ENCODE measurements at regions not wholly inside any gene's neighbourhood (a gene's known extent, or its start where the extent isn't known, plus 50 kb on each side); places are given as distances from the start of the nearest gene placed in this dataset.
"Not testable (repeated sequence)": the region's sequence is repeated elsewhere in the genome, so short reads cannot be mapped to it uniquely, and the experiment has no call there.

GRCh38 chr3:71968544-71968943 lies 183.6 kb upstream of the PROK2 start:
- DNase-seq, result no peak

GRCh38 chr3:71966185-71966584 lies 181.2 kb upstream of the PROK2 start:
- no peak for DNase-seq

- DNase-seq, result no peak
Measured at GRCh38 chr3:71964170-71964569, 179.2 kb upstream of the PROK2 start.

GRCh38 chr3:71962561-71963240 lies 177.8 kb upstream of the PROK2 start:
- DNase-seq, result peak; percentile 52

- no peak for DNase-seq
Measured at GRCh38 chr3:71961891-71962290, 176.9 kb upstream of the PROK2 start.

GRCh38 chr3:71961378-71961777 lies 176.4 kb upstream of the PROK2 start:
- DNase-seq, result no peak

- DNase-seq, result no peak
Measured at GRCh38 chr3:71958533-71958932, 173.6 kb upstream of the PROK2 start.

- DNase-seq, result no peak
Measured at GRCh38 chr3:71956716-71957115, 171.8 kb upstream of the PROK2 start.

GRCh38 chr3:71956069-71956340 lies 171.1 kb upstream of the PROK2 start:
- DNase-seq, result peak; percentile 54

GRCh38 chr3:71955240-71956068 lies 170.5 kb upstream of the PROK2 start:
- DNase-seq, result peak; percentile 94

- DNase-seq, result no peak
Measured at GRCh38 chr3:71951842-71952241, 166.9 kb upstream of the PROK2 start.

- DNase-seq, result no peak
Measured at GRCh38 chr3:71951361-71951760, 166.4 kb upstream of the PROK2 start.

- peak; percentile 77 for DNase-seq
Measured at GRCh38 chr3:71949442-71949841, 164.5 kb upstream of the PROK2 start.

GRCh38 chr3:71944482-71945065 lies 159.6 kb upstream of the PROK2 start:
- no peak for DNase-seq

- no peak for DNase-seq
Measured at GRCh38 chr3:71942432-71943187, 157.7 kb upstream of the PROK2 start.

GRCh38 chr3:71940486-71940885 lies 155.5 kb upstream of the PROK2 start:
- no peak for DNase-seq

GRCh38 chr3:71938081-71938480 lies 153.1 kb upstream of the PROK2 start:
- DNase-seq, result not testable (repeated sequence)

GRCh38 chr3:71936681-71937080 lies 151.7 kb upstream of the PROK2 start:
- DNase-seq, result no peak

GRCh38 chr3:71934520-71935270 lies 149.7 kb upstream of the PROK2 start:
- no peak for DNase-seq

- no peak for DNase-seq
Measured at GRCh38 chr3:71931922-71932321, 147.0 kb upstream of the PROK2 start.

- DNase-seq, result peak; percentile 53
Measured at GRCh38 chr3:71930056-71930991, 145.4 kb upstream of the PROK2 start.

GRCh38 chr3:71928212-71928611 lies 143.3 kb upstream of the PROK2 start:
- no peak for DNase-seq
